ENCODE measurements at regions not wholly inside any gene's neighbourhood (a gene's known extent, or its start where the extent isn't known, plus 50 kb on each side); places are given as distances from the start of the nearest gene placed in this dataset.
"Not testable (repeated sequence)": the region's sequence is repeated elsewhere in the genome, so short reads cannot be mapped to it uniquely, and the experiment has no call there.

DNA sequence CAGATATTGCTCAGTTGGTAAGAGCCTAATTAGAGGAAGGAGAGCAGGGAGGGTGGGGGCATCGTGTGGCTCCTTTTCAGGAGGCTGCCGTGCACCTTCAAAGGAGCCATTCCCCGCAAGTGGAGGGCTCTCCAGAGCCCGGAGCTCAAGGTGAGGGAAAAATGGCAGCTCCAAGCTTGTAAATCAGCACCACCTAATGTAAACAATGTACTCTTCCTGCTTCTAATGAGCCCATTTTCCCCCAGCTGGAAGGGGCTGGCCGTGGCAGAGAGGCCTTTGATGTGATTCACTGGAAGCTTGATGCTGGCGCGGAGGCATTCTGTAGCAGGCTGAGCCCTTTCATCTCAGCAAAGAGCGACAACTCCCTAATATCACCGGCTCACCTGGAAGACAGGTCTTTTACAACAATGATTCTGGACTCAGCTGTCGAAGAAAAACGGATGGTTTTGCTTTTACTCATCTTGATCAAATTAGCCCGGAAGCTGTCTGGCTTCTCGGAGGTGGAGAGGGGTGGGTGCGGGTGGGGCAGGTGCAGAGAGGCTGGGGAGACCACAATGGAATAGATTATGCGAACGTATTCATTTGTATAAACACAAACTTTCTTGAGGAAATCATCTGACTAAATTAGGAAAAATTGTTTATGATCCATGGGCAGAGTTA is 112.5 kb downstream of the RRAGC start:
- no peak for DNase-seq (ENCODE audit: low read depth)

DNA sequence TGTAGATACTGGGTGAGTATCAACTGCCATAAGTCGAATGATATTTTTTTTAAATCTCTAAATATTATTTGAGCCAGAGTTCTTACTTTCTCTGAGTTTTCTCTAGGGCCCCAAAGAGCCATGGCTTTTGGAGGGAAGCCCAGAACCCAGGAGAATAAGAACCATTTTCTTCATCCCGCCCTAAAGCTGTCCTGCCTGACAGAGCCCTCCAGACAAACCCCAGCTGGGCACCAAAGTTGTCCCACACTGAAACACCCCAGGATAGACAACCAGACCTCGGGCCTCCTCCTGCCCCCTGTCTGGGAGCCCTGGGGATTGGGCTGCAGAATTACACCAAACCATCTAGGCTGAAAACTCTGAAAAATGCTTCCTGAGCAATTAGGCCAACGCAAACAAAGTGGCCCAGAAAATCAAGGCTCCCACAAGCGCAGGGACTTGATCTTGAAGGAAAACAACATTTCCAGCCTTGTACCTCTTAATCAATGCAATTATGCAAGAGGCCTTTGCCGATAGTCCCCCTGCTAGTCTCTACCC is 113.1 kb downstream of the RRAGC start:
- DNase-seq (ENCODE audit: low read depth): no peak

DNA sequence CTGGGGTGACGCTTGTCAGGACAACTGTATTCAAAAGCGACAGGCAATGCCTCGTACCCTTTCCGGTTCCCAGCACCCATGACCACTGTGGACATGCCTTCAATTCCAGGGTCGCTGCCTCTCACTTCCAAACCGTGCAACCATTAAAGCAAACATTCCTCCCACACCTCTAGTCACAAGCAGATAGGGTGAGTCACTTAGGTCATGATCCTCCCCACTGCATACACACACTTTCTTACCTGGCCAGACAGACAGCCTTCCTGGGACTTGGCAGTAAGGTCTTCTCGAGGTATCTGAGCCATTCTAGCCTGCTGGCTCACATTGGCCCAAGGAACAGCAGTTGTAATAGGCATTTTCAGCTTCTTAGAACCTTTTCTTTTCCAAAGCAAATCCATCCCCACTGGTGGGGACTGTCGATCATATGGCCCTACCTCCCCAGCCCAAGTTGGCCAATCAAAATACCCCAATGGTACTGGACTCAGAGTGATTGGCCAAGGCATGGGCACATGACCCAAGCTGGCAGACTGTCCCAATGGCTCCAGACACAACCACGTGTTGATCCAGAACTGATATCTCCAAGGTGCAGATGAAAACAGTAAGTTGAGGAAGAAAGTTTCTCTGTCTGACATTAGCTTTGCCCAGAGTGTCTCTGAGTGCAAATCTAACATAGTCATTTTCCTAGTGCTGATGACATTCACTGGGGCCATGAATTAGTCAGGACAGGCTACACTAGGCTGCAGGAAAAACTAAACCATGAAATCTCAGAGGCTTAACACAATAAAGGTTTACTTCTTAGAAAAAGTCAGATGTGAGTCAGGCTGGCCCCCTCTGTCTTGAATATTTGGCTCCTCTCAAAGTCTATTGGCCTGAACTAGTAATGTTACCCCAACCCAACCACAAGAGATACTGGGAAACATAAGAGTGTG is 113.8 kb downstream of the RRAGC start:
- no peak for DNase-seq (ENCODE audit: low read depth)

DNA sequence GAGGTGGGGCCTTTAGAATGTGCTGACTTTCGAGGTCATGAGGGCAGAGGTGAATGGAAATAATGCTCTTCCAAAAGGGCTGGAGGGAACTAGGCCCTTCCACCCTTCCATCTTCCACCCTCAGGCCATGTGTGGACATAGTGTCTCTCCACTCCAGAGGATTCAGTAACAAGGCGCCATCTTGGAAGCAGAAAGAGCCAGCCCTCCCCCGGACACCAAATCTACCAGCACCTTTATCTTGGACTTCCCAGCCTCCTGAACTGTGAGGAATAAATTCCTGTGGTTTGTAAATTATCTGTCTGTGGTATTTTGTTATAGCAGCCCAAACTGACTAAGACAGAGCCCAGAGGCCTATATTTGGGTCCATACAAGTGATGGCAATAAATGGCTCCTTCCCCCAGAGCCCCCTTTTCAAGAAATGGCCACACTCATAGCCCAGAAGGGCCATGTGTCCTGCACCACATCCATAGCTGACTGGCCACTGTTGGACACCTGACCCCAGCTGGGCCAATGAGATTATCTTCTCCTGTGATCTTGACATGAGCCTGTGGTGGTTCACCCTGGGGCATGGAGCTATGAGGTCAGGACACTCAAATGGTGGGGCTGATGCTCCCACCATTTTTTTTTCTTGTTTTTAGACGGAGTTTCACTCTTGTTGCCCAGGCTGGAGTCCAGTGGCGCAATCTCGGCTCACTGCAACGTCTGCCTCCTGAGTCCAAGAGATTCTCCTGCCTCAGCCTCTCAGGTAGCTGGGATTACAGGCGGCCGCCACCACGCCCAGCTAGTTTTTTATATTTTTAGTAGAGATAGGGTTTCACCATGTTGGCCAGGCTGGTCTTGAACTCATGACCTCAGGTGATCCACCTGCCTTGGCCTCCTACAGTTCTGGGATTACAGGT is 114.9 kb downstream of the RRAGC start:
- no peak for DNase-seq (ENCODE audit: low read depth)

DNA sequence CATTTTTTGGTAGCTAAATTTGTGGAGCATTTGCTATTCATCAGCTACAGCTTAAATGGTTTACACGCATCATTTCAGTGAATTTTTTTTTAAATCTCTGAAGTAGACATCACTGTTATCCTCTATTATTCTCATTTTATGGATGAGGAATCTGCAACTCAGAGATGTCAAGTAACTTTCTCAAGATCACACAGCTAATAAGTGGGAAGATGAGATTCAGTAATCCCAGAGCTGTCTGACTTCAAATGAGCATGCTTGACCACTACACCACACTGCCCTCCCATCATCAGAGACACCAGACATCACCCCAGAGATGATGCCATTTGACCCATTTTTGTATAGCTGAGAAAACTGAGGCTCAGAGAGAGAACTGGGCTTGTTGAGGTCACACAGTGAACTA is 116.4 kb downstream of the RRAGC start:
- DNase-seq (ENCODE audit: low read depth): no peak

DNA sequence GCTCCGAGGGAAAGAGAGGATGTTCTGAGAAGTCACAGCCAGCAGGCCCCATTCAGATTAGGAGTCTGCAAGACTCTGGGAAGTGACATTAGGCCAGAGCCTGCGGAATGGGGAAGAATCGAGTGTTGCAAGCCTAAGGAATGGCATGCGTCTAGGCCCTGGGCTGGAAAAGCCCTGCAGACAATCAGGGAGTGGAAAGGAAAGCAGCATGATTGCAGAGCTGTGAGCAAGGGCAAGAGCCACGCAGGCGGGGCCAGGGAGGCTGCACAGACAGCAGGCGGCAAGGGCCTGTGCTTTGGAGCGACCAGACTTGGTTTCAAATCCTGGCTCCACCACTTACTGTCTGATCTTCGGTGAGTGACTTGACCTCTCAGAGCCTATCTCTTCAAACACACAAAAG is 118.2 kb downstream of the RRAGC start:
- no peak for DNase-seq (ENCODE audit: low read depth)

DNA sequence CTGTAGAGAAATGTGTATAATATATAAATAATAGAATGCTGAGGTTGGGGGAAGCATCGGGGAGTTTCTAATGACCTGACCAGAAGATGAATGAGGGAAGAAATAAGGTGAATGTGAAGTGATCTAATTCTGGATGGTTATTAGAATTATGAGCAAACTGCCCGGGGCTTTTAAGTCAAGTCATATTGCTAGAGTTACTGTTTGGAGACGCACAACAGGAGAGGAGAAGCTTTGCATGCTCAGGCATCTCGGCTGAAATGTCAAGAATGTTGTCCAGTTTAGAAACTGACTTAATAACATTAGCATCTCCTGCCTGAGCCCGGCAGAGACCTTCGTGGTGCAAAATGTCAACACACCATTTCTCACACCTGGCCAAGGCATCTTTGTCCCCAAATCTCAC is 119.1 kb downstream of the RRAGC start:
- no peak for DNase-seq (ENCODE audit: low read depth)

DNA sequence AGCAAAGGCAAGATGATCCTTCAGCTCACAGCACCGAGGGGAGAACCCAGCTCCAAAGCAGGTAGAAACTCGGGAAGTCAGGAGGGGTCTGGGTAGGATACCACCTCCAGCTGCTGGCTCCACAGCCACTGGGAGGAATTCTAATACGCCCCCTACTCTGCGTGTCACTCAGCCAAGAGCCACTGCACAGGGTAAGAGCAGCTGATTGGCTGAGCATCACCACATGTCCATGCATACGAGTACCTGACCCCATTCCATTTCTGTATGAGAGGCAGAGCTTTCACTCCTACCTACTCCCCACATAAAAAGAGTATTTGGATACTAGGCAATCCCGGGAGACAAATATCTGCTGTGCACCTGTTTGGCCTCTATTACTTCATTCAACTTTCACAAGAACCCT is 121.4 kb downstream of the RRAGC start:
- no peak for DNase-seq (ENCODE audit: low read depth)

DNA sequence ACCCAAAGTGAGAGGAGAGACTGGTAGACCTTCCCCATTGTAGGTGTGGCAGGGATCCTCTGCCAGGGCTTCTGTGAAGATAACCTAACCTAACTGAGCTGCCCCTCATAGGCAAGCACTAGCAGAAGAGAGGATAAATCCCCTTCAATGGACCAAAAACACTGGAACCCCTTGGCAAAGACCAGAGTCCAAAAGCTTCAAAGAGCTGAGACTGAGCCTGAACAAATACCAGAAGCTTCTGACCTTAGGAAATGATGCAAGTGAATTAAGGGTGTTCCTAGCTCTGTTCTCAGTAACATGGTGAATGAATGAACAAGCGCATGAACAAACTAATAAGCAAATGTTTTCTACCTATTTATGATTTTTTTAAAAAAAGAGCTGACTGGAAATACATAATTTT is 123.2 kb downstream of the RRAGC start:
- DNase-seq (ENCODE audit: low read depth): no peak

DNA sequence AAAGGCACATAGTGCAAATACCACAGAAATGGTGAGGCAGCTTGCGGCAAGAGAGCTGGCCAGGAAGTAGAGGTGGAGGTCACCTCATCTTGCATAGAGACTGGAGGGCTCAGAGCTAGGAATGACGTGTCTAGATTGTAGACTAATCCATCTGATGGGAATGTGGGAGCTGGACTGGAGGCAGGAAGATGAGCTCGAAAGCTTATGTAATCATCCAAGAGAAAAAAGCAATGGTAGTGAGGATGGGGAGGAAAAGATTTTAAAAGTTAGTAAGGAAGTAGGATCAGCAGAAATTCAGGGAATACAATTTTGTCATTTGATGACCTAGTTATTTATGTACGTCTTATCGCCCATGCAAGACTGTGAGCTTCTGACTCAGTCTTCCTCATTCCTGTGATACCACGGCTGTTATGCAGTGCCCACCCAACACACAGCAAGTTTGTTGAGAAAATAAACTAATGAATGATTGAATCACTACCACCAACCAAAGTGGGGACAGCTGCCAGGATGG is 123.9 kb downstream of the RRAGC start:
- no peak for DNase-seq (ENCODE audit: low read depth)

DNA sequence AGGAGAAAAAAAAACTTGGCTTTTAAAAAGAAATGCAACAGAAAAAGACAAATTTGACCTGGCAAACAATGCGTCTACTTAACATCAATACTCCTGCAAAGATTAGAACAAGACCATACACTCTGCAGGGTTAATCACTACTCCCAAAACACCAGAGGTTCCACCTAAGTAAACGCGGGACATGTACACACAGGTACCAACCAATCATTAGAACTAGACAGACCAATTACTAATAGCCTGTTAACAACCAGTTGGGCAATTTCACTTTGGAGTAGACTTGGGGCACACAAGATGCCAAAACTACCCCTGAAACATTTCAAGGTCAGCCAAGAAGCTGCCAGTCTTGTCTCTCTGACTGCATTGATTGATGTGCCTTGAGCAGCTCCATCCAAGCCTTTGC is 125.8 kb downstream of the RRAGC start:
- no peak for DNase-seq (ENCODE audit: low read depth)

DNA sequence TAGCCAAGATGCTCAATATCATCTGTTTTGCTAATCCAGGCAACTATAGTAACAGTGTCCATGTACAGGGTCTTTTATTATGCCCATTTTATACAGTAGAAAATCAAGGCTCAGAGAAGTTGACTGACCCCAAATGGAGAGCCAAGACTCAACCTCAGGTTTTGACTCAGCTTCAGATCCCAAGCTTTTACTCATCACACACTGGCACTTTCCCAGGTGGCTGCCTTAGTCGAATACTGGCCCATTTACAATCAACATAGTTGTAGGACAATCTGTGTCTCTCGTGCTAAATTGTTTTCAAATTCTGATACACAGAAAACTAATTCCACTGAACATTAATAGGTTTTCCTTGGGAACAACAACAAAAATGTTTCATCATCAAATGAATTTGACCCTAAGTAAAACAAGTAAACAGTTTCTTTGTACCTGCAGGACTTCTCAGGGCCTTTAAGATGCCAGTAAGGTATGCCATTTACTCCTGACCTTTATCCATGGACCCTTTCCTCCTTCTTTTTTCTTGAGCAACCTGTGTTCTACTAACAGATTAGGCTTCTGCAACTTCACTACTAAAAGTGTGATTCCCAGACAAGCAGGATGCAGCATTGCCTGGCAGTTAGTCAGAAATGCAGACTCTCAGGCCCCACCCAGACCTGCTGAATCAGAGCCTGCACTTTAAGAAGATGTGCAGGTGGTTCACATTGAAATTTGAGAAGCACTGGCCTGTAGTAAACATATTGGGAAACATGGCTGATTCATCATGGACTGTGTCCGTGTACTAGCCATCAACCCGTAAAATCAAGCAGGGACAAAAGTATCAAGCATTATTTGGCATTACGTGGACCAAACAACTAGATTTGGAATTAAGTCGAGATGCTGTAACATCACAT is 128.8 kb downstream of the RRAGC start:
- no peak for DNase-seq (ENCODE audit: low read depth)

DNA sequence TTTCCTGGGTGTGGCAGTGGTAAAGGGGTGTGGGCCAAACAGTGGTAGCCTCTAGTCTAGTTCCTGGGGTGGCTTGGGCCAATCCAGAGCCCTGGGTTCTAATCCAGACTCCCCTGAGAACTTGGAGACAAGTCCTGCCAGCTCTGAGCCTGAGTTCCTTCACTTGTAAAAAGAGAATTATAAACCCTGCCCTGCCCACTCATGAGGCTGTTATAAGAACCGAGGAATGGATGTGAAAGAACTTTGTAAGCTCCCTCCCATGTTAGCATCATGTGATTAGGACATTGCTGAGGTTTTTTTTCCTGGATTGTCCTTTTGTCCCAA is 131.0 kb downstream of the RRAGC start:
- DNase-seq (ENCODE audit: low read depth): no peak

DNA sequence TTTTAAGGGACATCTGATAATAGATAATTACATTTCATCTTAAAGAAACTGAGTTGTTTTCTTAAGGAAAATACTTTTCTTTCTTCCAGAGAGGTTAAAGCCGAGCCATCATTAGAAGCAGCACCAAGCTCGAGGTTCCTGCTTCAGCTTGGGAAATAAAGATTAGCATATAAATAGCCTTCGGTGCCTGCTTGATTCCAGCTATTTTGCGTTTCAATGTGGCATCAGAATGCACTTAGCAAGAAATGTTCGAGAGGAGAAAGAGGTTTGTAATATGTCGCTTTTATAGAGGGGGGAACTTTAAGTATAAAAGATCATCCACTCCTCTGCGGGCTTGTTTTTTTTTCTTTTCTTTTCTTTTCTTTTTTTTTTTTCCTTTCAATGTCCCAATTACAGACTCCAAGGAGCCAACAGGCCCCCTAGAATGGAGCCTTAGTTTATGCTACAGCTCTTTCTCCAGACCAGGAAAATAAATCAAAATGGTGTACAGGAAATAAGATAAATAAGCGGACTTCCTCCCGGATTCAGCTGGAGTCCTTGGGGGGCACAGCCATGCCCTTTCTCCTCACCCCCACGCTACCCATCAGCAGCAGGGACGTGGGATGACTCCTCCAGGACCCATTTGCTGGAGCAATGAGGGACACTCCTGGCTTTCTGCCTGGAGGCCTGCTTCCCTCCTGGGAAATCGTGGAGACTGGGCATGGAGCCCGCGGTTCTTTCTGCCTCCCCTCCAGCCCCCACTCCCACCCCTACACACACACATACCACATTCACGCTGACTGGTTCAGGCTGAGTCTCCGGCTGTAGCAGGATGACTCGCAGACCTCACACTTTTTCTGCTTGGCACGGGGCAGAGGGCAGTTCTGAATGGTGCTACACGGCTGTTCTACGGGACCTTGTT is 131.6 kb downstream of the RRAGC start:
- no peak for DNase-seq (ENCODE audit: low read depth)

DNA sequence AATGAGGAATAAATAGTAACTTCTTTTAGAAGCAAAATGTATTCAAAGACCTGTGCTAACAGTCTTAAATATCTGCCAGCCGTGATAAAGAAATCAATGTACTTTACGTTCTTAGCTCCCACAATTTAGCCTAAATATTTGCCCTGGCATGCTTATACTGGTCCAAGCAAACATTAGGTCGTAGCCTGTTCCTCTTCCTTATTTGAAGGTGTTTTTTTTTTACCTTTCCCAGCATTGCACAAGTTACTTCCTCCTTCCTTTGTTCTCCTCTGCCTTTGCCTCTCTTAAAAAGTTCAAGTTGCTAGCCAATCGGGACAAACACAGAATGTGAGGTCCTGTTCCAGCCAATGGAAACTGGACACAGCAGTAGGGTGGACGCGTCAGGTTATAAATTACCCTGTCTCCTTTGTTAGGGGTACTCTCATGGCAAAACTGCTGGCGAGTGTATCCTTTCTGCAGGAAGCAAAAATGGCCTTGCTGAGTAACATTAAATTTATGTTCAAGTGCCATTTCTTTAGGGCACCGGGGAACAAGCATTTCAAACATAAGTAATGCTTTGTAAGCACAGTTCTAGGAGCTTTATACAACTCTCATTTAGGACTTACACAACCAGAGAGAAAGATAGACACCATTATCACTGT is 134.1 kb downstream of the RRAGC start:
- not testable (repeated sequence) for DNase-seq (ENCODE audit: low read depth)

DNA sequence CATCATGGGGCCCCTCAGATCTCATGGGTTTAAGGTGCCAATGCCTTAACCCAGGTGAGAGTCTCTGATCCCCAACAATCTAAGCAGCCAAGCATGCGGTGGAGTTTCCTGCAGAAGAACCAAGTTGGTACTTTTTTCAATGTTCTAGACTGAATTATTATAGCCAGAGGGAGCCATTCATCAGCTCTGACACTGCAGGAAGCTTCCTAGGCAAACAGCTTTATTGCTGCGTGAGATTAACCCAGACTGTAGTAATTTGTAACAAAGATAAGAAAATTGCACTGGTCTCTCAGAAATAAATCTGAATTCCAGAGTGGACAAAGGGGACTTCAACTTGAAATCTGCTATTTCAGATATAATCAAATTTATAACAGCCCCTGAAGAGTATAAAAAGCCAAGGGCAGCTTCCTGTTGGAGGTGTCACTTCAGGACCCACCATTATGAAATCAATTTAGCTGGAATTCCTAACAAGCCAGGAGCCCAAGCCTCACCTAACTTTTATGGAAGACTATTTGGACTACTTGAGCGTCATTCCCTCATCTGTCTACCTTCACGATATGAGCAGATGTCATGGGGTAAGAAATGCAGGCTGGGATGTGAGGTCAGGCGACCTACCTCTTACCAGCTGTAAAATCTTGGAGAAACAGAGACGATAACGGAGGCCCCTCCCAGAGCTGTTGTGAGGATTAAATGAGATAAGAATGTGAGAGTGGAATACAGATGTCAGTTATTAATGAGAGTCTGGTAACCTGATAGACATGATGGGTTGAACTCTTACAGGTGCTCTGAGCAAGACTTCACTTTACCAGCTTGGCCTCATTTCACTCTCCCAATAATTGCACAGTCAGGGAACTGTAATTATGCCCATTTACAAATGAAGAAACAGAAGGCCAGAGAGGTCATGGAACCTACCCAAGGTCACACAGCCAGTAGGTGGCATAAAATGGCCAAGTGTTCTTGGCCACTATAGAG is 135.1 kb downstream of the RRAGC start:
- no peak for DNase-seq (ENCODE audit: low read depth)

DNA sequence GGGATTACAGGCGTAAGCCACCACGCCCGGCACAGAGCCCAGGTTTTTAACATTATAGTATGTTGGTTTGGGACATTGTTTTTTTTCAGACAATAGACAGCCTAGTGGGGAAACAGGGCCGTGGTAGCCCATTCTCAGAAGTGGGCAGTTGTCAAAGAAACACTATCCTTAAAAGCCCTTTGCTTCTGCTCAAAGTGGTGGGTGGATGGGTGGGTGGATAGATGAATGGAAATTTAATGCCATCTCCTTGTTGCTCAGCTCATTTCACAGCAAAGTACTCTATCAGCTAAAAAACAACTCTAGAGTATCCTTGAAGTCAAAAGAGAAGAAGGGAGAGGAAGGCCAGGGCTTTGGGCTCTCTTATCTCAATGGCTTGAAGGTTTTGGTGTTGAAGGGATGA is 137.8 kb downstream of the RRAGC start:
- DNase-seq (ENCODE audit: low read depth): no peak

DNA sequence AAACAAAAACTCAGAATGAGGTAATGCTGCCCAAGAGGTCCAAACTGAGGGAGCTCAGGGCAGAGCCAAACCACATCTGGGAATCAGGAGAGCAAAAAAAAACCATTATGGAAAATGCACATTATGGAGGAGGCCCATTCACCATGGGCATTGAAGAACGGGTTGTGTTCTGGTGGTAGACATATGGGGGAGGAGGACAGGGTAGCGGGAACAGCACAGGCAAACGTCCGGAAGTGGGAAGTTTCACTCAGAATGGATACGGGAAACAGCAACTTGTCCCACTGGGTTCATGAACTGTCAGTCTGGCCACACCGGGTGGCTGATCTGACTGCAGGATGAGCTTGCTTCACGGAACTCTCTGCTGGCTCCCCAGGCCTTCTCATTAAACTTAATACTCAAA is 139.7 kb downstream of the RRAGC start:
- no peak for DNase-seq (ENCODE audit: low read depth)
